ENCODE measurements at regions not wholly inside any gene's neighbourhood (a gene's known extent, or its start where the extent isn't known, plus 50 kb on each side); places are given as distances from the start of the nearest gene placed in this dataset.

- Histone ChIP-seq H3K36me3 (ENCODE audit: control insufficient read depth in 1 of 2, insufficient read depth in 2 of 2, low read length in 2 of 2) (no peaks in the 10 kb centered on the region), H2AFZ (ENCODE audit: insufficient read depth, low read length, poor library complexity) (peak overlapping the region; percentile 44), H3K4me3 (ENCODE audit: low read depth, low read length) (no peak overlapping the region), H2BK12ac (ENCODE audit: low read length) (peak overlapping the region; percentile 100), H3K4ac (ENCODE audit: low read depth, low read length) (peak overlapping the region; percentile 70), H3K4me1 (ENCODE audit: control insufficient read depth in 1 of 2, insufficient read depth in 2 of 2, low read length in 2 of 2) (peaks cover 3 to 14% of the 10 kb centered on the region in 2 experiments), H3K9ac (ENCODE audit: low read length) (no peak overlapping the region), H2AK5ac (ENCODE audit: low read length) (peak overlapping the region; percentile 100), H3K23ac (ENCODE audit: low read length) (no peak overlapping the region), H4K91ac (ENCODE audit: low read depth, low read length) (peak overlapping the region; percentile 99), H3K14ac (ENCODE audit: low read length) (peak overlapping the region; percentile 96), H4K12ac (ENCODE audit: low read depth, low read length) (no peak overlapping the region), H3K79me2 (ENCODE audit: control insufficient read depth, insufficient read depth, low read length, poor library complexity) (peaks cover 5% of the 10 kb centered on the region), H4K8ac (ENCODE audit: low read depth, low read length) (peak overlapping the region; percentile 85), H2BK5ac (ENCODE audit: low read depth, low read length, poor library complexity) (peak overlapping the region; percentile 96), H3K27me3 (ENCODE audit: insufficient read depth, low read length) (no peaks in the 10 kb centered on the region), H3K27ac (ENCODE audit: low read depth, low read length) (no peak overlapping the region), H3K79me1 (ENCODE audit: low read length) (peaks cover 36% of the 10 kb centered on the region), H3K4me2 (ENCODE audit: low read length) (no peak overlapping the region), H3K18ac (ENCODE audit: low read length) (peak overlapping the region; percentile 98), H3K9me3 (ENCODE audit: insufficient read depth, low read depth, low read length) (no peaks in the 10 kb centered on the region), H2BK120ac (ENCODE audit: insufficient read depth, low read length, poor library complexity) (peak overlapping the region; percentile 98)
- no CpG with 5 or more reads among the region's 4 CpGs for WGBS (ENCODE audit: extremely low coverage, insufficient coverage, insufficient read length)
- no peak for DNase-seq
These were observed 216.7 kb downstream of the NUAK1 start for GRCh38 chr12:105921872-105922669.

GRCh38 chr12:105922670-105923102, 216.1 kb downstream of the NUAK1 start:
- DNase-seq, result no peak
- Histone ChIP-seq H3K14ac (ENCODE audit: low read length) (peak overlapping the region; percentile 55), H3K4me2 (ENCODE audit: low read length) (no peak overlapping the region), H4K12ac (ENCODE audit: low read depth, low read length) (no peak overlapping the region), H2AFZ (ENCODE audit: insufficient read depth, low read length, poor library complexity) (peak overlapping the region; percentile 58), H4K8ac (ENCODE audit: low read depth, low read length) (peak overlapping the region; percentile 6), H3K23ac (ENCODE audit: low read length) (no peak overlapping the region), H3K27ac (ENCODE audit: low read depth, low read length) (no peak overlapping the region), H4K91ac (ENCODE audit: low read depth, low read length) (peak overlapping the region; percentile 93), H3K4ac (ENCODE audit: low read depth, low read length) (no peak overlapping the region), H3K36me3 (ENCODE audit: control insufficient read depth in 1 of 2, insufficient read depth in 2 of 2, low read length in 2 of 2) (no peaks in the 10 kb centered on the region), H3K79me2 (ENCODE audit: control insufficient read depth, insufficient read depth, low read length, poor library complexity) (peaks cover 5% of the 10 kb centered on the region), H2BK12ac (ENCODE audit: low read length) (peak overlapping the region; percentile 98), H3K4me1 (ENCODE audit: control insufficient read depth in 1 of 2, insufficient read depth in 2 of 2, low read length in 2 of 2) (peaks cover 3 to 14% of the 10 kb centered on the region in 2 experiments), H2BK5ac (ENCODE audit: low read depth, low read length, poor library complexity) (peak overlapping the region; percentile 85), H3K4me3 (ENCODE audit: low read depth, low read length) (no peak overlapping the region), H3K18ac (ENCODE audit: low read length) (peak overlapping the region; percentile 87), H2AK5ac (ENCODE audit: low read length) (peak overlapping the region; percentile 0), H3K79me1 (ENCODE audit: low read length) (peaks cover 35% of the 10 kb centered on the region), H3K9ac (ENCODE audit: low read length) (no peak overlapping the region), H2BK120ac (ENCODE audit: insufficient read depth, low read length, poor library complexity) (peak overlapping the region; percentile 95), H3K9me3 (ENCODE audit: insufficient read depth, low read depth, low read length) (no peaks in the 10 kb centered on the region), H3K27me3 (ENCODE audit: insufficient read depth, low read length) (no peaks in the 10 kb centered on the region)
- WGBS (ENCODE audit: extremely low coverage, insufficient coverage, insufficient read length), result no CpG with 5 or more reads among the region's 5 CpGs

DNA sequence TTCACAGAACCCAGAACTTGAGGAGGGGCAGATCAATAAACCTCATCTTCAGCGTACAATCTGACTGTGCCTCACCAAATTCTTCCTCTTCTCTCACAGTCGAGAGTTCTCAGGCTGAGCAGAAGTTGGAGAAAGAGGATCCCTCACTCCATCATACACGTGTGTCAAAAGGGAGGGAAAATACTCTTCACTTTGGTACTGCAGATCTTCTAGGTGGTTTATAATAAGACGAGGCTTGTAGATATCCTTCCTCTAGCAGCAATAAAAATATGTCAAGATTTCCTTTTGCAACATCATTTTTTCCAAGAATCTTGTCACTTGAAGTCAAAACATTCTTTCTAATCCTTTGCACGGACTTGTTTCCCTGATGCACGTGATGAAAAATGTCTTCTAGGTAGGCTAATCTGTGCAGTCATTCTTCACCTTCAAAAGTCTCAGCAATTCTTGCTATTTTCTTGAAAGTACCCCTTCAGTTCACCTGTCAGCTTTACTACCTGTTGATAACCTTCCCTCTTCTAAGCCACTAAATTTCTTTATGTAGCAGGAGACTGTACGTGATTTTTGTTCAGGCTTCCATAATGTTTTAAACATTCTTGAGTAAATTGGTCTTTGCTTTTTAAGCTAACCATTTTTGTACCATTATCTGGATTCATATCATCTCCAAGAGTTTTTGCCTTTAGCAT, 214.1 kb downstream of the NUAK1 start:
- Histone ChIP-seq H4K12ac (ENCODE audit: low read depth, low read length) (no peak overlapping the region), H3K4me1 (ENCODE audit: control insufficient read depth in 1 of 2, insufficient read depth in 2 of 2, low read length in 2 of 2) (peaks cover 3 to 11% of the 10 kb centered on the region in 2 experiments), H2BK5ac (ENCODE audit: low read depth, low read length, poor library complexity) (peak overlapping the region; percentile 10), H2BK120ac (ENCODE audit: insufficient read depth, low read length, poor library complexity) (peak overlapping the region; percentile 16), H3K36me3 (ENCODE audit: control insufficient read depth in 1 of 2, insufficient read depth in 2 of 2, low read length in 2 of 2) (no peaks in the 10 kb centered on the region), H3K4me2 (ENCODE audit: low read length) (no peak overlapping the region), H3K14ac (ENCODE audit: low read length) (peak overlapping the region; percentile 12), H3K9ac (ENCODE audit: low read length) (no peak overlapping the region), H4K8ac (ENCODE audit: low read depth, low read length) (no peak overlapping the region), H3K79me1 (ENCODE audit: low read length) (peaks cover 29% of the 10 kb centered on the region), H3K27ac (ENCODE audit: low read depth, low read length) (no peak overlapping the region), H3K4me3 (ENCODE audit: low read depth, low read length) (no peak overlapping the region), H2AK5ac (ENCODE audit: low read length) (peak overlapping the region; percentile 13), H3K4ac (ENCODE audit: low read depth, low read length) (no peak overlapping the region), H2BK12ac (ENCODE audit: low read length) (peak overlapping the region; percentile 13), H2AFZ (ENCODE audit: insufficient read depth, low read length, poor library complexity) (no peak overlapping the region), H3K27me3 (ENCODE audit: insufficient read depth, low read length) (no peaks in the 10 kb centered on the region), H3K9me3 (ENCODE audit: insufficient read depth, low read depth, low read length) (peaks cover 2% of the 10 kb centered on the region), H3K79me2 (ENCODE audit: control insufficient read depth, insufficient read depth, low read length, poor library complexity) (peaks cover 5% of the 10 kb centered on the region), H3K23ac (ENCODE audit: low read length) (no peak overlapping the region), H4K91ac (ENCODE audit: low read depth, low read length) (no peak overlapping the region), H3K18ac (ENCODE audit: low read length) (no peak overlapping the region)
- no CpG with 5 or more reads among the region's 7 CpGs for WGBS (ENCODE audit: extremely low coverage, insufficient coverage, insufficient read length)
- DNase-seq, result peak in 1 of 2 donors; percentile 56

GRCh38 chr12:105927564-105927963, 211.2 kb downstream of the NUAK1 start:
- Histone ChIP-seq H4K12ac (ENCODE audit: low read depth, low read length) (no peak overlapping the region), H3K79me1 (ENCODE audit: low read length) (peaks cover 23% of the 10 kb centered on the region), H3K36me3 (ENCODE audit: control insufficient read depth in 1 of 2, insufficient read depth in 2 of 2, low read length in 2 of 2) (no peaks in the 10 kb centered on the region), H4K8ac (ENCODE audit: low read depth, low read length) (no peak overlapping the region), H3K9ac (ENCODE audit: low read length) (no peak overlapping the region), H2BK5ac (ENCODE audit: low read depth, low read length, poor library complexity) (no peak overlapping the region), H2AFZ (ENCODE audit: insufficient read depth, low read length, poor library complexity) (no peak overlapping the region), H3K14ac (ENCODE audit: low read length) (no peak overlapping the region), H3K4me3 (ENCODE audit: low read depth, low read length) (no peak overlapping the region), H2AK5ac (ENCODE audit: low read length) (peak overlapping the region; percentile 80), H3K79me2 (ENCODE audit: control insufficient read depth, insufficient read depth, low read length, poor library complexity) (no peaks in the 10 kb centered on the region), H2BK120ac (ENCODE audit: insufficient read depth, low read length, poor library complexity) (no peak overlapping the region), H3K27me3 (ENCODE audit: insufficient read depth, low read length) (no peaks in the 10 kb centered on the region), H3K23ac (ENCODE audit: low read length) (no peak overlapping the region), H3K18ac (ENCODE audit: low read length) (no peak overlapping the region), H3K4me1 (ENCODE audit: control insufficient read depth in 1 of 2, insufficient read depth in 2 of 2, low read length in 2 of 2) (peaks cover 0 to 10% of the 10 kb centered on the region in 2 experiments), H3K4ac (ENCODE audit: low read depth, low read length) (no peak overlapping the region), H2BK12ac (ENCODE audit: low read length) (peak overlapping the region; percentile 84), H3K27ac (ENCODE audit: low read depth, low read length) (no peak overlapping the region), H4K91ac (ENCODE audit: low read depth, low read length) (peak overlapping the region; percentile 23), H3K9me3 (ENCODE audit: insufficient read depth, low read depth, low read length) (peaks cover 2% of the 10 kb centered on the region), H3K4me2 (ENCODE audit: low read length) (no peak overlapping the region)
- DNase-seq, result no peak
- no CpG with 5 or more reads among the region's 5 CpGs for WGBS (ENCODE audit: extremely low coverage, insufficient coverage, insufficient read length)
